ENCODE measurements at regions not wholly inside any gene's neighbourhood (a gene's known extent, or its start where the extent isn't known, plus 50 kb on each side); places are given as distances from the start of the nearest gene placed in this dataset.
"Not testable (repeated sequence)": the region's sequence is repeated elsewhere in the genome, so short reads cannot be mapped to it uniquely, and the experiment has no call there.

- DNase-seq (ENCODE audit: low spot score): no peak
Measured at GRCh38 chr2:47728551-47728950, 54.4 kb upstream of the MSH6 start.

DNA sequence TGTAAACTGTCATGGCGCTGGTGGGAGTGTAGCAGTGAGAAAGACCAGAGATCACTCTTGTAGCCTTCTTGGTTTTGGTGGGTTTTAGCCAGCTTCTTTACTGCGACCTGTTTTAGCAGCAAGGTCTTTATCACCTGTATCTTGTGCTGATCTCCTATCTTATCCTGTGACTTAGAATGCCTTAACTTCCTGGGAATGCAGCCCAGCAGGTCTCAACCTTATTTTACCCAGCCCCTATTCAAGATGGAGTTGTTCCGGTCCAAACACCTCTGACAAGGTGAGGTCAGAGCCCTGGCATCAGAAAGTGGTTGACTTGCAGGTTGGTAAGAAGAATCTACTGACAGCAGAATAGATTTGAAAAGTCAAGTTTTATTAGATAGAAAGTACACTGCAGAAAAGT is 55.0 kb upstream of the MSH6 start:
- no peak for DNase-seq (ENCODE audit: low spot score)

- DNase-seq (ENCODE audit: low spot score): not testable (repeated sequence)
Measured at GRCh38 chr2:47726978-47727377, 56.0 kb upstream of the MSH6 start.

DNA sequence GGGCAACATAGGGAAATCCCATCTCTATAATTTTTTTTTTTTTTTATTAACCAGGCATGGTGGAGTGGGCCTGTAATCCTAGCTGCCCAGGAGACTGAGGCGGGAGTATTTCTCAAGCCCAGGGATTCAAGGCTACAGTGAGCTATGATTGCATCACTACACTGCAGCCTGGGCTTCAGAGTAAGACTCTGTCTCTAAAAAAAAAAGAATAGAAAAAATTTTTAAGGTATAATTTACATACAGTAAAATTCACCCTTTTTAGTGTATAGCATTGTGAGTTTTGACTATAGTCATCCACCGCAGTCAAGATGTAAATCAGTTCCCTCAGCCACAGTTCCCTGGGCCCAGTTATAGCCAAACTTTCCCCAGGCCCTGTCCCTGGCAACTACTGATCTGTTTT is 57.1 kb upstream of the MSH6 start:
- DNase-seq (ENCODE audit: low spot score): no peak

DNA sequence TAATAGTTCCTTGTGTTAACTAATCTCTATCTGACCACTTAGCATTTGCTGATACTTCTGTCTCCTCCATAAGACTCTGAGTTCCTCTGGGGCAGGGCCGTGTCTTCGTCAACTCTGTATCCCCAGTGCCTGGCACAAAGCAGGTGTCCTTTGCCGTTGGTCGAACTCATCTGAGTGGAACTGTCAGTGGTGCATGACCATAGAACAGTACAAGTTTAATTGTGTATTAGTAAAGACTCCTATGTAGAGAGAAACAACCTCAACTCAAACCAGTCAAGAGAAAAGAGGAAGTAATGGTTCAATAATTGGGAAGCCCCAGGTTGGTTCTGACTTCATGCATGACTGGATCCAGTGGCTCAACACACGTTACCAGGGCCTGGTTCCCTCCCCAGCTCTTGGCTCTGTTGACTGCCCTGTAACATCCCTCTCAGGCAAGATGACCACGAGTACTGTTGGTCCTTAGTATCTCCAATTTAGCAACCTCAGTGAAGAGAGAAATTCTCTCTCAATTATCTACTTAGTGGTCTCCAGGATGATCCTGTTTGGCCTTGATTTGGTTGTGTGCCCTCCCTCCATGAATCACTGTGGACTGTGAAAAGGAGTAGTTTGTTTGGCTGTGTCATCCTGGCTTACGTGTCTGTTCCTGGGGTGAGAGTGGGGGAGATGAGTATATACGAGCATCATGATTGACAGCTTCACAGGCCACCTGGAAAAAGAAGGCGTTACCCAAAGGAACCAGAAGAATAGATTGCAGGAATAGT is 58.5 kb upstream of the MSH6 start:
- DNase-seq (ENCODE audit: low spot score): no peak

DNA sequence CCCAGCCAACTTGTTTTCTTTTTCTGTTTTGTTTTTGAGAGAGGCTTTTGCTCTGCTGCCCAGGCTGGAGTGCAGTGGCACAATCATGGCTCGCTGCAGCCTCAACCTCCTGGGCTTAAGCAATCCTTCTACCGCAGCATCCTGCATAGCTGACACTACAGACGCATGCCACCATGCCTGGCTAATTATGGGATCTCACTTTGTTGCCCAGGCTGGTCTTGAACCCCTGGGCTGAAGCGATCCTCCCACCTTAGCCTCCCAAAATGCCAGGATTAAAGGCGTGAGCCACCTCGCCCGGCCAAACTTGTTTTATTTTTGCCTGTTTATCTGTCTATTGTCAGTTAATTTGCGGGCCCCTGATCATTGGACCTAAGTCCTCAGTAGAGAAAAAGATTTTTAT is 61.6 kb upstream of the MSH6 start:
- no peak for DNase-seq (ENCODE audit: low spot score)

GRCh38 chr2:47720559-47720958 is 62.4 kb upstream of the MSH6 start:
- DNase-seq (ENCODE audit: low spot score): no peak

GRCh38 chr2:47720036-47720435 is 62.9 kb upstream of the MSH6 start:
- DNase-seq (ENCODE audit: low spot score): no peak

DNA sequence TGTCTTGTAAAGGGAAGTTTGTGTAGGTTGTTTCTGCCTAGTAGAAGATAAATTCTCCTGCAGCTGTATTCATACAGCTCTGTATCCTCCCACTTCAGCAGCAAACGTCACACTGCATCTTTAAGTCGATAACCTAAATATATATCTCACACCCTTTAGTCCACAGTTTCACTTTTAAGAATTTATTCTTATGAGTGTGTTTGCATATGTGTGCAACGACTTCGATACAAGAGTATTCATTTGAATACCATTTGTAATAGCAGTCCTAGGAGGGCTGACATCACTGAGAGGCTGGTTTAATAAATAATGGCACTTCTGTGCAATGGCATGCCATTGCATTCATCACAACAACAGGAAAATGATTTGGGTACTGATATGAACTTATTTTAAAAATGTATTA is 63.8 kb upstream of the MSH6 start:
- no peak for DNase-seq (ENCODE audit: low spot score)

DNA sequence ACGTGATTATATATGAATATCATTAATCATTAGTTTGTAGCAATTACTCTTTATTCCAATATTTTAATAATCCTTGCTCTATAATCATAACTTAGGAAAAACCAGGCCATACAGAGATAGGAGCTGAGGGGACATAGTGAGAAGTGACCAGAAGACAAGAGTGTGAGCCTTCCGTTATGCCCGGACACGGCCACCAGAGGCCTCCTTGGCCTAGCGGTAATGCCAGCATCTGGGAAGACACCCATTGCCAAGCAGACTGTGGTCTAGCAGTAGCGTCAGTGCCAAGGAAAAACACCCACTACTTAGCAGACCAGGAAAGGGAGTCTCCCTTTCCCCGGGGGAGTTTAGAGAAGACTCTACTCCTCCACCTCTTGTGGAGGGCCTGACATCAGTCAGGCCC is 66.6 kb upstream of the MSH6 start:
- not testable (repeated sequence) for DNase-seq (ENCODE audit: low spot score)

DNA sequence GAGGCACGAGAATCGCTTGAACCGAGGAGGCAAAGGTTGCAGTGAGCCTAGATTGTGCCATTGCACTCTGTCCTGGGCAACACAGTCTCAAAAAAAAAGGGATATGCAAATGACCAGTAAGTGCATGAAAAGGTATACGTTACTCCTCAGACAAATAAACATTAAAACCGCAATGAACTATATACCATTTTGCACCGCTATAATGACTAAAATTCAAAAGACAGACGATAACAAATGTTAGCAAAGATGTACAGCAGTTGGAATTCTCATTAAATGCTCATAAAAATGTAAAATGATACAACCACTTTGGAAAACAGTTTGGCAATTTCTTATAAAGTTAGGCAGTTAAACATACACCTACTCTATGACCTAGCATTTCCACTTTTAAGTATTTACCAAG is 67.4 kb upstream of the MSH6 start:
- DNase-seq (ENCODE audit: low spot score): no peak

- DNase-seq (ENCODE audit: low spot score): no peak
Measured at GRCh38 chr2:47708801-47709499, 74.0 kb upstream of the MSH6 start.

GRCh38 chr2:47704287-47704686 is 78.7 kb upstream of the MSH6 start:
- DNase-seq (ENCODE audit: low spot score): no peak

DNA sequence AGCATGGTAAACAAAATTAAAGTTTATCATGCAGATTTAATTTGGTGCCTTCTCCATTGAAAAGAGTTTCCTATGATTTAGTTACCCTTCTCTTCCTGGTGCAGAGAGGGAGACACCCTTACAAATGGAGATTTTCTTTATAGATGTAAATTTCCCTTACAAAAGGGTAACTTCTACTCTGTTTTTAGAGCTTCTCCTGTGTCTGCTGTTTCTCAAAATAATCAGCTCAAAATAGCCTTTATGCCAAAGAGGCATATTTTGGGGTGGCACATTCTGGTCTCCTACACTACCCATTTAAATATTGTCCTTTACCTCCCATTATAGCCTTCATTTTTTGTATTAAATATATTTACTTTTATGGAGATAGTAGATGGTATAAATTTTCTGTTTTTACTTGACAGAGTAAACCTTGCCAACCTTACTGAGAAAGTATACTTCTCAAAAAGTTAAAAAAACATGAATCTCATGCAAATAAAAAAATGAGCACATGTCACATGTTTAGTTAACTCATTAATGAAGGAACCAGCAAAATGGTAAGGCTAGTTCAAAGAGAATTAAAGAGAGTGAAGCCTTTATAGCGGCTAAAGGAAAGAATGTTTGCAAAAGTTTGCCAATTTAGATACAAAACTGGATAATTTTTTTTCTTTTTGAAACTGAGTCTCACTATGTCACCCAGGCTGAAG is 83.3 kb upstream of the MSH6 start:
- no peak for DNase-seq (ENCODE audit: low spot score)

DNA sequence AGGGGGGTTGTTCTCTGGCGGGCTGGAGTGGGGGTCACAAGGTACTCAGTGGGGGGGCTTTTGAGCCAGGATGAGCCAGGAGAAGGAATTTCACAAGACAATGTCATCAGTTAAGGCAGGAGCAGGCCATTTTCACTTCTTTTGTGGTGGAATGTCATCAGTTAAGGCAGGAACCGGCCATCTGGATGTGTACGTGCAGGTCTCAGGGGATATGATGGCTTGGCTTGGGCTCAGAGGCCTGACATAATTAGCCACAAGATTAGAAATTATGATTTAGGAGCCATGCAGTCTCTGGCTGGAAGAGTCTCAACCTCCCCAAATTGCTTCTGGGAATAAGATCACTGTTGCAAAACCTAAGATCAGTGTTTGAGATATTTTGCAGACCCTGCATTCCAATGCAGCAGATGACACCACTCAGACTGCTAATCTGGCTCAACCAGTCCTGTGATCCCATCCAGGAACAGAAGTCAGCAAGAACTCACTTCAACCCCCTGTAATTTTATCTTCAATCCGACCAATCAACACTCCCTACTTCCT is 84.4 kb upstream of the MSH6 start:
- not testable (repeated sequence) for DNase-seq (ENCODE audit: low spot score)

DNA sequence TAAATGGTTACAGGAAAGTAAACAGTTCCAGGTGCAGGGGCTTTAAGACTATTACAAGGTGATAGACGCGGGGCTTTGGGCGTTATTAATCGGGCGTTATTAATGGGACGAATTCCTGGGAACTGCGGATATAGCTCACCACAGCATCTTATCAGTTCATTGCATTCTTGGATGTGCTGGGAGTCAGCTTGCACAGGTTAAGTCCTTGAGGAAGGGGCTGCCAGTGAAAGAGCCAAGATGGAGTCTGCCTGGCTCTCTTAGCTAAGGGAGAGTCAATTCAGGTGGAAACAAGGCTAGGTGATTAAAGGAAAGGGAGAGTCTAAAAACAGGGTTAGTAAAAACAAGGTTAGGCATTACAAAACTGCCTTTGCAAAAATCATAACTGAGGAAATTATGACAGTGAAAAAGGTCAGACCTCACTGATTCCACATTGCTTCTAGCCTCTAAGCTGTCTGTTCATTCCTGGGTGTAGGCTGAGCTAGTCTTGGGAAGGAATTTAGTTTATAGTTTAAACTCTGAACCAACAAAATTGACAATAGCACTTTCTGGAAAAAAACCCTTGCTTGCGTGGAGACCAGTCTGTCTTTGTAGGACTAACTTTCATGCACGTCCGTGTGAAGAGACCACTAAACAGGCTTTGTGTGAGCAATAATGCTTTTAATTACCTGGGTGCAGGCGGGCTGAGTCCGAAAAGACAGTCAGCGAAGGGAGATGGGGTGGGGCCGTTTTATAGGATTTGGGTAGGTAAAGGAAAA is 85.1 kb upstream of the MSH6 start:
- DNase-seq (ENCODE audit: low spot score): not testable (repeated sequence)

DNA sequence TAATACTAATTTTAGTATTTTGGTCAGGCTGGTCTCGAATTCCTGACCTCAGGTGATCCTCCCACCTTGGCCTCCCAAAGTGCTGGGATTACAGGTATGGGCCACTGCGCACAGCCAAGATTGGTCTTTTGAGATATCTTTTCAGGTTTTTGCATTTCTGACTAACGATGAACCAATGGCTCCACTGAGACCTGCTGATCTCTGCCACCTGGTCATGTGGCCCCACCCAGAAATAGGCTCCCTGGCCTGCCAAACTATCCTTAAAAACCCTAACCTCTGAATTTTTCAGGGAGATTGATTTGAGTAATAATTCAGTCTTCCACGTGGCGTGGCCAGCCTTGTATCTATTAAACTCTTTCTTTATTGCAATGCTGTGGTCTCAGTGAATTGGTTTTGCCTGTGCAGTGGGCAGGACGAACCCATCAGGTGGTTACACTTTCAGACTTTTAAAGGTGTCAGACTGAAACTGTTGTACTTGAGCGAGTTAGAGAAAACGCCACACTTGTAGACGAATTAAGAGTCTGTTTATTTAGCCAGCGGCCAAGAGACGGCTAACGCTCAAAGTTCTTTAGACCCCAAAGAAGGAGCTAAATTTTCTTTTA is 85.8 kb upstream of the MSH6 start:
- DNase-seq (ENCODE audit: low spot score): no peak

GRCh38 chr2:47696478-47696831 is 86.5 kb upstream of the MSH6 start:
- no peak for DNase-seq (ENCODE audit: low spot score)

GRCh38 chr2:47695800-47696477 is 87.0 kb upstream of the MSH6 start:
- no peak for DNase-seq (ENCODE audit: low spot score)

GRCh38 chr2:47694451-47694850 is 88.5 kb upstream of the MSH6 start:
- not testable (repeated sequence) for DNase-seq (ENCODE audit: low spot score)

DNA sequence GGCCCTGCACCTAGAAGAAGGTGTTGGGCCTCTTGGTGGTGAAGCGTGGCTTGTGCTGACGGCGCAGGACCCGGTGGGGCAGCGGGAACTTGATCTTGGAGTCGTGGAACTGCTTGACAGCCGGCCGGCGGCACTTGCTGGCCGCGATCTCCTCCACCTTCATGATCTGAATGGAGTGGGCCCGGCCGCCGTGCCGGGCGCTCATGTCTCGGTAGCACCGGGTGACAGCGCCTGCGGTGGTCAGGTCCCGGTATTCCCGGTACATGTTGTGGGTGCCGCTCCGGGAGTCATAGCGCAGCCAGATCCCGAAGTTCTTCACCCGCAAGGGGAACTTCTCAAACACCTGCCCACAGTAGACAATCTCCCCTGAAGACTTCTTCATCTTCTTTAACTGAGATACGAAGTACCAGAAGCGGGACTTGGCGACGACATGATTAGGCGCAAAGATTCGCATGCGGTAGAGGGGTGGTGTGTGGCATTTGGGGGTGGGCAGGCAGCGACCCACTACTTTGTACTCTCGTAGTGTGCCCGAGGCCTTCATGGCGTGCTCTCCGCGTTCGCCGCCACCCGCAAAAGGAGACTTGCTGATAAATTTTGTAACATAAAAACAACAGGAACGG is 92.1 kb upstream of the MSH6 start:
- not testable (repeated sequence) for DNase-seq (ENCODE audit: low spot score)

Data from HuH-7 (cell line).